Suprapubic skin (tissue), 4 donors: ENCODE measurements at regions not wholly inside any gene's neighbourhood (a gene's known extent, or its start where the extent isn't known, plus 50 kb on each side); places are given as distances from the start of the nearest gene placed in this dataset.

Experiments
- DNase-seq, 2 donors: peaks; one replicate each; pipeline ENCODE4 v3.0.0-alpha.2; 2019; ENCODE audit warnings: low spot score in 2 of 2
- H3K27ac ChIP-seq: fragments of 200-600 bp; sonication (generic); one replicate; pipeline ENCODE4 v1.5.1; 2019
- H3K27me3 ChIP-seq: fragments of 200-600 bp; sonication (generic); one replicate; pipeline ENCODE4 v1.5.1; 2019
- H3K36me3 ChIP-seq: fragments of 200-600 bp; sonication (generic); one replicate; pipeline ENCODE4 v1.5.1; 2019
- H3K4me1 ChIP-seq: fragments of 200-600 bp; sonication (generic); one replicate; pipeline ENCODE4 v1.5.1; 2019
- H3K4me3 ChIP-seq: fragments of 200-600 bp; sonication (generic); one replicate; pipeline ENCODE4 v1.5.1; 2019; ENCODE audit warnings: mild to moderate bottlenecking
- H3K9me3 ChIP-seq: fragments of 200-600 bp; sonication (generic); one replicate; pipeline ENCODE4 v1.5.1; 2019
- CTCF ChIP-seq, 2 donors: fragments of 200-600 bp in 1 of 2; fragments of 450-650 bp in 1 of 2; sonication (generic) in 1 of 2; IDR thresholded peaks; one replicate each; pipeline ENCODE4 v1.5.1; 2016 to 2019; ENCODE audit warnings: antibody characterized with exemption in 2 of 2, mild to moderate bottlenecking in 1 of 2, moderate library complexity in 1 of 2
- EP300 ChIP-seq: sonication (generic); formaldehyde crosslinking; IDR thresholded peaks from one replicate; pipeline ENCODE4 v1.6.1; 2017; ENCODE audit warnings: antibody characterized with exemption
- POLR2A ChIP-seq, 2 donors: fragments of 450-650 bp; IDR thresholded peaks; one replicate each; pipeline ENCODE4 v1.6.1; 2017; ENCODE audit warnings: antibody characterized with exemption in 2 of 2, mild to moderate bottlenecking in 2 of 2, moderate library complexity in 2 of 2
- POLR2AphosphoS5 ChIP-seq, 3 donors: sonication (generic); formaldehyde crosslinking; IDR thresholded peaks; one replicate each; pipeline ENCODE4 v1.6.1; 2017; ENCODE audit warnings: antibody characterized with exemption in 3 of 3
- WGBS: methylation state at CpG from one replicate; pipeline ENCODE4 v1.1.5; 2018; 5-methylcytosine and 5-hydroxymethylcytosine counted together

GRCh38 chr13:24050292-24050711 lies 110.2 kb upstream of the SPATA13 start:
- Histone ChIP-seq H3K4me1 (peaks cover 29% of the 10 kb centered on the region), H3K4me3 (no peak overlapping the region), H3K9me3 (no peaks in the 10 kb centered on the region), H3K27me3 (no peaks in the 10 kb centered on the region), H3K36me3 (no peaks in the 10 kb centered on the region), H3K27ac (peak overlapping the region; percentile 58)
- TF ChIP-seq POLR2AphosphoS5 (IDR thresholded peaks at IDR 0.05) (no peak), CTCF (IDR thresholded peaks at IDR 0.05) (no peak), POLR2A (IDR thresholded peaks at IDR 0.05) (no peak), EP300 (no peak)
- no peak for DNase-seq
- 17% methylated on average over 5 of the region's 6 CpGs for WGBS

- Histone ChIP-seq H3K36me3 (no peaks in the 10 kb centered on the region), H3K27ac (peak overlapping the region; percentile 58), H3K4me3 (no peak overlapping the region), H3K9me3 (no peaks in the 10 kb centered on the region), H3K27me3 (no peaks in the 10 kb centered on the region), H3K4me1 (peaks cover 29% of the 10 kb centered on the region)
- DNase-seq: no peak
- TF ChIP-seq POLR2AphosphoS5 (IDR thresholded peaks at IDR 0.05): no peak
- TF ChIP-seq CTCF (IDR thresholded peaks at IDR 0.05): no peak
- no peak for TF ChIP-seq EP300
- no peak for TF ChIP-seq POLR2A (IDR thresholded peaks at IDR 0.05)
- WGBS: 67% methylated on average over 10 of the region's 10 CpGs
Observed at GRCh38 chr13:24050796-24051715, 109.5 kb upstream of the SPATA13 start.

GRCh38 chr13:24052547-24053518 lies 107.7 kb upstream of the SPATA13 start:
- TF ChIP-seq EP300: no peak
- TF ChIP-seq POLR2A (IDR thresholded peaks at IDR 0.05): no peak
- no peak for TF ChIP-seq POLR2AphosphoS5 (IDR thresholded peaks at IDR 0.05)
- no peak for TF ChIP-seq CTCF (IDR thresholded peaks at IDR 0.05)
- no peak for DNase-seq
- Histone ChIP-seq H3K27me3 (no peaks in the 10 kb centered on the region), H3K4me1 (peaks cover 29% of the 10 kb centered on the region), H3K27ac (peak overlapping the region; percentile 45), H3K4me3 (no peak overlapping the region), H3K36me3 (no peaks in the 10 kb centered on the region), H3K9me3 (no peaks in the 10 kb centered on the region)
- 59% methylated on average over 14 of the region's 17 CpGs for WGBS

GRCh38 chr13:24053519-24054251 lies 106.8 kb upstream of the SPATA13 start:
- Histone ChIP-seq H3K27me3 (no peaks in the 10 kb centered on the region), H3K4me1 (peaks cover 29% of the 10 kb centered on the region), H3K4me3 (no peak overlapping the region), H3K36me3 (no peaks in the 10 kb centered on the region), H3K9me3 (no peaks in the 10 kb centered on the region), H3K27ac (peak overlapping the region; percentile 45)
- 52% methylated on average over 9 of the region's 9 CpGs for WGBS
- TF ChIP-seq POLR2AphosphoS5 (IDR thresholded peaks at IDR 0.05) (no peak), CTCF (IDR thresholded peaks at IDR 0.05) (peak; percentile 41 to 47)
- no peak for DNase-seq
